GM19099 (cell line): ENCODE measurements at regions not wholly inside any gene's neighbourhood (a gene's known extent, or its start where the extent isn't known, plus 50 kb on each side); places are given as distances from the start of the nearest gene placed in this dataset.

Experiments
- POLR2A ChIP-seq: IDR thresholded peaks from 3 replicates; pipeline ENCODE4 v1.6.1; 2011; ENCODE audit warnings: low read depth; ENCODE audit not compliant: insufficient read length; ENCODE audit errors: extremely low read depth

- TF ChIP-seq POLR2A, result no peak
These were observed 193.2 kb upstream of the AKR1E2 start for GRCh38 chr10:4632757-4633156.

GRCh38 chr10:4626919-4627318 lies 199.1 kb upstream of the AKR1E2 start:
- no peak for TF ChIP-seq POLR2A

GRCh38 chr10:4623757-4624420 lies 202.1 kb upstream of the AKR1E2 start:
- TF ChIP-seq POLR2A, result no peak

GRCh38 chr10:4623200-4623599 lies 202.8 kb upstream of the AKR1E2 start:
- TF ChIP-seq POLR2A, result no peak

- TF ChIP-seq POLR2A, result no peak
These were observed 203.6 kb upstream of the AKR1E2 start for GRCh38 chr10:4622384-4622783.

GRCh38 chr10:4617589-4617988 lies 208.4 kb upstream of the AKR1E2 start:
- TF ChIP-seq POLR2A, result no peak

- no peak for TF ChIP-seq POLR2A
These were observed 211.0 kb upstream of the AKR1E2 start for GRCh38 chr10:4615042-4615441.

GRCh38 chr10:4609251-4609650 lies 216.8 kb upstream of the AKR1E2 start:
- no peak for TF ChIP-seq POLR2A

- no peak for TF ChIP-seq POLR2A
These were observed 218.3 kb upstream of the AKR1E2 start for GRCh38 chr10:4607681-4608080.

- no peak for TF ChIP-seq POLR2A
These were observed 219.0 kb upstream of the AKR1E2 start for GRCh38 chr10:4606856-4607636.

- TF ChIP-seq POLR2A, result no peak
These were observed 223.1 kb upstream of the AKR1E2 start for GRCh38 chr10:4602764-4603491.

- TF ChIP-seq POLR2A, result no peak
These were observed 226.5 kb upstream of the AKR1E2 start for GRCh38 chr10:4599471-4599870.

- TF ChIP-seq POLR2A, result no peak
These were observed 229.1 kb upstream of the AKR1E2 start for GRCh38 chr10:4596951-4597350.

- TF ChIP-seq POLR2A, result no peak
These were observed 230.2 kb upstream of the AKR1E2 start for GRCh38 chr10:4595719-4596319.

- no peak for TF ChIP-seq POLR2A
These were observed 235.2 kb upstream of the AKR1E2 start for GRCh38 chr10:4590807-4591206.

- no peak for TF ChIP-seq POLR2A
These were observed 237.2 kb upstream of the AKR1E2 start for GRCh38 chr10:4588824-4589223.

GRCh38 chr10:4587466-4587865 lies 238.5 kb upstream of the AKR1E2 start:
- TF ChIP-seq POLR2A, result no peak
